ENCODE measurements at regions not wholly inside any gene's neighbourhood (a gene's known extent, or its start where the extent isn't known, plus 50 kb on each side); places are given as distances from the start of the nearest gene placed in this dataset.
"Not testable (repeated sequence)": the region's sequence is repeated elsewhere in the genome, so short reads cannot be mapped to it uniquely, and the experiment has no call there.

DNA sequence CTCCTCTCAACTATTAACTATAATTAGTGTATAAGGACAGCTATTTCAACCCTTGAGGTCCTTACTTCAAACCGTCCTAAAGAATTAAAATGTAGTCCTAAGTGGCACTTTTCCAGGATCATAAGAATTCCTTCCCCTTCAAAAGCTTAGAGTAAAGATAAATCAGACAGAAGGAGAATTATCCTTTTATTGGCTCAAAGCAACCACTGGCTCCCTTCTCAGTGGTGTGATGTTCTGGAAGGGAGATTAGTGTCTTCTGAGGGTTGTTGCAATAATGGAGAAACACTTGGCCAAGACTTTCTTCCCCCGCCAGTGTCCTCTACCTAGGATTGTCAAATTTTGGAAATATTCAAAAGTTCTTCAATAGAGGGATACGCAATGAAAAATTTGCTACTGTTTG is 89.1 kb upstream of the PLEKHG1 start:
- H4K20me1 ChIP-seq: no peaks in the 10 kb centered on the region
- H3K27ac ChIP-seq: no peak overlapping the region
- H3K4me1 ChIP-seq: no peaks in the 10 kb centered on the region
- H3K4me2 ChIP-seq: no peak overlapping the region
- H3K4me3 ChIP-seq: no peak overlapping the region
- no peaks in the 10 kb centered on the region for H3K27me3 ChIP-seq
- peaks cover 0 to 12% (median 0%) of the 10 kb centered on the region in 11 experiments; a peak in 7 of 22 replicates for H3K9me3 ChIP-seq (replicated peaks in 1 of 11)
- H3K36me3 ChIP-seq: no peaks in the 10 kb centered on the region
- TF ChIP-seq Cebpa-rat (IDR thresholded peaks at IDR 0.05): no peak
- H3K9ac ChIP-seq: no peak overlapping the region

GRCh38 chr6:150511313-150511712 is 88.4 kb upstream of the PLEKHG1 start:
- peaks cover 0 to 12% (median 0%) of the 10 kb centered on the region in 11 experiments; a peak in 7 of 22 replicates for H3K9me3 ChIP-seq (replicated peaks in 1 of 11)
- H4K20me1 ChIP-seq: no peaks in the 10 kb centered on the region
- no peaks in the 10 kb centered on the region for H3K4me1 ChIP-seq
- H3K36me3 ChIP-seq: no peaks in the 10 kb centered on the region
- TF ChIP-seq Cebpa-rat (IDR thresholded peaks at IDR 0.05): no peak
- H3K4me2 ChIP-seq: no peak overlapping the region
- H3K4me3 ChIP-seq: no peak overlapping the region
- H3K27ac ChIP-seq: no peak overlapping the region
- no peaks in the 10 kb centered on the region for H3K27me3 ChIP-seq
- H3K9ac ChIP-seq: no peak overlapping the region

DNA sequence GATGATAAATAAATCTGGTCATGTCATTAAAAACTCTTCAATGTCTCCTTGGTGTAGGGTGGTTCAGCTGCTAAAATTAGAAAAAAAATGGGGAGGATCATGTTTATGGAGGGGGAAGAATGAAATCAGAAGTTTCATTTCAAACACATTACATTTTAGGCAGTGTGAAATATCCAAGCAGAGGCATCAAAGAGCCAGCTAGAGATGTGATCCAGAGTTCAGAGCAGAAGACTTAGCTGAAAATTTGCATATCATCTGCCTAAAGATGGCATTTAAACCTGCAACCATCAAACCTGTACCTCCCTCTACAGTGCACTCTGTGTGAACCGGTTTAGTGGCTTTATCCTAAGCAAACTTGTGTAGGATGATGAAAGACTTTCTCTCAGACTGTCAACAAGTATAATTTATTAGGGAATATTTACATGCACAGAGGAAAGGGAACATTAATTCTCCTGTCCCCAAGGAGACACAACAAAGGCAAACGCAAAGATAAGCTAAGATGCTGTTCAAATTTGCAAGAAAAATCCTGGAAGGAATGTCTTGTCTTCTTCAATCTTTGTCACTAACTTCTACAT is 84.8 kb upstream of the PLEKHG1 start:
- H3K9me3 ChIP-seq (replicated peaks in 1 of 11): no peaks in the 10 kb centered on the region

GRCh38 chr6:150516199-150516598 is 83.5 kb upstream of the PLEKHG1 start:
- no peaks in the 10 kb centered on the region for H3K9me3 ChIP-seq (replicated peaks in 1 of 11)
- H4K20me1 ChIP-seq: no peaks in the 10 kb centered on the region
- H3K36me3 ChIP-seq: no peaks in the 10 kb centered on the region
- no peak for TF ChIP-seq Cebpa-rat (IDR thresholded peaks at IDR 0.05)
- H3K9ac ChIP-seq: no peak overlapping the region
- H3K27ac ChIP-seq: no peak overlapping the region
- H3K4me1 ChIP-seq: no peaks in the 10 kb centered on the region
- H3K4me3 ChIP-seq: no peak overlapping the region
- H3K4me2 ChIP-seq: no peak overlapping the region
- H3K27me3 ChIP-seq: no peaks in the 10 kb centered on the region

More for the DNA sequence above, 84.8 kb upstream of the PLEKHG1 start:
- Histone ChIP-seq H3K4me1 (no peaks in the 10 kb centered on the region), H3K9ac (no peak overlapping the region), H3K4me2 (no peak overlapping the region), H3K27me3 (no peaks in the 10 kb centered on the region), H3K27ac (no peak overlapping the region), H3K36me3 (no peaks in the 10 kb centered on the region), H3K4me3 (no peak overlapping the region), H4K20me1 (no peaks in the 10 kb centered on the region)
- no peak for TF ChIP-seq Cebpa-rat (IDR thresholded peaks at IDR 0.05)

- Histone ChIP-seq H3K9ac (no peak overlapping the region), H3K27ac (no peak overlapping the region), H3K4me3 (no peak overlapping the region), H4K20me1 (no peaks in the 10 kb centered on the region), H3K9me3 (replicated peaks in 1 of 11) (no peaks in the 10 kb centered on the region), H3K4me2 (no peak overlapping the region), H3K4me1 (no peaks in the 10 kb centered on the region), H3K36me3 (no peaks in the 10 kb centered on the region), H3K27me3 (no peaks in the 10 kb centered on the region)
- TF ChIP-seq Cebpa-rat (IDR thresholded peaks at IDR 0.05): no peak
Measured at GRCh38 chr6:150517175-150517574, 82.5 kb upstream of the PLEKHG1 start.

DNA sequence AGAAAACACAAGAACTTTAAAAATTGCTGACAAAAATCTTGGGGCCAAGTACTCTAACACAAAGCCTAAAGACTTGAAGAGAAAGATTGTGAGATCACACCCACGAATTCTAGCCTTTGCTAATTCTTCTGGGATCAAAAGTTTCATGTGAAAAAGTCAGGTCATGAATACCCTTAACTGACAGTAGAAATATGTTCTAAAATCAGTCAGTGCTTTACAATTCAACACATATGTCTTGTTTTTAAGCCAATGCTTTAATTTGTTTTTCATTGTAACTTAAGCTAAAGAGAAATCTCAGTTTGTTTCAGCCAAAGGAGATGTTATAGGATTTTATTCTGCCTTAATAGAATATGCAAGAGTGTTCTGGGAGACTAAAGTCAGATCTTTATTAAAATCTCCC is 78.2 kb upstream of the PLEKHG1 start:
- no peak for TF ChIP-seq Cebpa-rat (IDR thresholded peaks at IDR 0.05)
- no peak overlapping the region for H3K9ac ChIP-seq
- H3K9me3 ChIP-seq (replicated peaks in 1 of 11): no peaks in the 10 kb centered on the region
- no peak overlapping the region for H3K4me2 ChIP-seq
- no peaks in the 10 kb centered on the region for H3K36me3 ChIP-seq
- no peak overlapping the region for H3K4me3 ChIP-seq
- H3K4me1 ChIP-seq: no peaks in the 10 kb centered on the region
- H4K20me1 ChIP-seq: no peaks in the 10 kb centered on the region
- no peak overlapping the region for H3K27ac ChIP-seq
- no peaks in the 10 kb centered on the region for H3K27me3 ChIP-seq

DNA sequence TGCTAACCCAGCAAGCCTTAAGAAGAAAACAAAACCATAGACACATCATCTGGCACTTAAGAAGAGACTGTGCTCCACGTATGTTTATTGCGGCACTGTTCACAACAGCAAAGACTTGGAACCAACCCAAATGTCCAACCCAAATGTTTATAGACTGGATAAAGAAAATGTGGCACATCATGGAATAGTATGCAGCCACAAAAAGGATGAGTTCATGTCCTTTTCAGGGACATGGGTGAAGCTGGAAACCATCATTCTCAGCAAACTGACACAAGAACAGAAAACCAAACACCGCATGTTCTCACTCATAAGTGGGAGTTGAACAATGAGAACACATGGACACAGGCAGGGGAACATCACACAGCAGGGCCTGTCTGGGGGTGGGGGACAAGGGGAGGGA is 76.5 kb upstream of the PLEKHG1 start:
- not testable (repeated sequence) for H3K4me2 ChIP-seq; H3K9me3 ChIP-seq (replicated peaks in 1 of 11); H3K4me3 ChIP-seq; H3K4me1 ChIP-seq; H3K9ac ChIP-seq; H3K27ac ChIP-seq; H3K36me3 ChIP-seq; H3K27me3 ChIP-seq; H4K20me1 ChIP-seq

GRCh38 chr6:150525300-150525699 is 74.4 kb upstream of the PLEKHG1 start:
- Histone ChIP-seq H3K27ac (no peak overlapping the region), H3K4me1 (peaks cover 0 to 9% (median 0%) of the 10 kb centered on the region in 10 experiments; a peak in 1 of 20 replicates), H3K9ac (no peak overlapping the region), H3K4me3 (no peak overlapping the region), H3K9me3 (replicated peaks in 1 of 11) (no peaks in the 10 kb centered on the region), H4K20me1 (no peaks in the 10 kb centered on the region), H3K36me3 (no peaks in the 10 kb centered on the region), H3K4me2 (no peak overlapping the region), H3K27me3 (no peaks in the 10 kb centered on the region)
- TF ChIP-seq Cebpa-rat (IDR thresholded peaks at IDR 0.05): no peak

DNA sequence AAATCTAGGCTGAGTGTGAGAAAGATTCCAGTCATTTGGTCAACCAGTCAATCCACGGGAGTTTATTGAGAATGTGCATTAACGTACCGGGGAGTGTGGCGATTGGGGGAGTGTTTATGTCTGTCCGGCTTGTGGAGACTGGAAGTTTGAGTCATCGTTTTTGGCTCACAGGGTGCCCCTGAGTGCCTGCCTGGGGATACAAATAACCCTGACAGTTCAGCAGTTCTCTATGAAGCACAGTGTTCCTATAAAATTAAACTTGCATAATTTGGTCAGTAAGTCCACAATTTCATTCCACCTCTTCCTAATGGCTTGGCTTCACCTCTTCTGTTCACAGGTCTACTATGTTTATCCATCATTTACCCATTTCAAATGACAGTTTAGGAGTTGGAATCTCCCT is 72.6 kb upstream of the PLEKHG1 start:
- H3K27ac ChIP-seq: no peak overlapping the region
- H3K4me2 ChIP-seq: no peak overlapping the region
- TF ChIP-seq Cebpa-rat (IDR thresholded peaks at IDR 0.05): no peak
- H3K36me3 ChIP-seq: no peaks in the 10 kb centered on the region
- H3K27me3 ChIP-seq: no peaks in the 10 kb centered on the region
- no peak overlapping the region for H3K4me3 ChIP-seq
- H4K20me1 ChIP-seq: no peaks in the 10 kb centered on the region
- H3K9ac ChIP-seq: no peak overlapping the region
- peaks cover 0 to 9% (median 0%) of the 10 kb centered on the region in 10 experiments; a peak in 1 of 20 replicates for H3K4me1 ChIP-seq
- no peaks in the 10 kb centered on the region for H3K9me3 ChIP-seq (replicated peaks in 1 of 11)

DNA sequence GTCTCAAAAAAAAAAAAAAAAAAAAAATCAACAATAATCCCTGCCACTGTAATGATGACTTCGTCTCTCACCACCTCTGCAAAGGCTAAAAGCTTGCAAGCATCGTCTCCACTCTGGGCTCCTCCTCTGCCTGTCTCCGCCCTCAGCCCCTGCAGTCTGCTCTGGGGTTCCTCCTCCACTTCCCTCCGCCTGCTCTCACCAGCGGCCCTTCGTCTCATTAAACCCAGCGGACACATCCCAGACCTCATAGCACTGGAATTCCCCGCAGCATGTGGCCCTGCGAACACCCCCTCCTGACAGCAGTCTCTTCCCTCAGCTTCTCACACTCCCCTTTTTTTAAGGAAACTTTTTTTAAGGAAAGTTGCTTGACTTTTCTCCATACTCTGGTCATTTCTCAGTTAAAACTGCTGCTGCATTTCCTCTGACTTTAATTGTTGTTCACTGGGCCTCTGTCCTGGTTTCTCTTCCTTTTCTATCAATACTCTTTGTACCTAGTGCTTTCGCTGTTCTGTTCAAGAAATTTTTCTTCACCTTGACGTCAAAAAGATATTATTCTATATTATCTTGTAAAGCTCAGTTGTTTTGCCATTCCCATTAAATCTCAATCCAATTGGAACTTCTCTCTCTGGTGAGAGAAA is 70.9 kb upstream of the PLEKHG1 start:
- Histone ChIP-seq H4K20me1 (no peaks in the 10 kb centered on the region), H3K4me1 (peaks cover 0 to 9% (median 0%) of the 10 kb centered on the region in 10 experiments; a peak in 1 of 20 replicates), H3K27ac (no peak overlapping the region), H3K4me3 (no peak overlapping the region), H3K9ac (no peak overlapping the region; a peak in 1 of 22 replicates), H3K27me3 (no peaks in the 10 kb centered on the region), H3K9me3 (replicated peaks in 1 of 11) (no peaks in the 10 kb centered on the region), H3K36me3 (no peaks in the 10 kb centered on the region), H3K4me2 (peak overlapping the region in 2 of 11 experiments; percentile 35 to 42; a peak in 4 of 22 replicates)
- no peak for TF ChIP-seq Cebpa-rat (IDR thresholded peaks at IDR 0.05)

Measured in BLaER1 treated with 17β-estradiol and CSF1 and Interleukin-3, amounts not matched to agents 10 nM and 100 nM (cell line).